ENCODE measurements at regions not wholly inside any gene's neighbourhood (a gene's known extent, or its start where the extent isn't known, plus 50 kb on each side); places are given as distances from the start of the nearest gene placed in this dataset.

GRCh38 chr10:121070275-121071070 is 219.3 kb downstream of the WDR11 start:
- ChIA-PET SMC1A (ENCODE audit: uncharacterized antibody, unreplicated experiment) (no interaction called here), CTCF (no interaction called here), POLR2A (no interaction called here), RAD21 (ENCODE audit: unreplicated experiment) (no interaction called here)
- TF ChIP-seq NBN (IDR thresholded peaks at IDR 0.05): no peak
- TF ChIP-seq CTCF (IDR thresholded peaks at IDR 0.05 in 2 of 3, conservative IDR thresholded peaks at IDR 0.05 in 1 of 3; ENCODE audit: control insufficient read depth in 2 of 3, extremely low read depth in 1 of 3, insufficient read depth in 1 of 3, low read depth in 3 of 3, low read length in 3 of 3): peak in 2 of 3 experiments; percentile 38 to 54; a peak in 3 of 6 replicates
- TF ChIP-seq RAD21 (IDR thresholded peaks at IDR 0.05; ENCODE audit: insufficient read depth, low read depth, low read length): 0 out of 2 replicates have a peak, but pooled peaks have one; percentile 4
- Histone ChIP-seq H3K4me3 (no peak overlapping the region), H2AFZ (ENCODE audit: control insufficient read depth, low read depth, low read length) (no peak overlapping the region), H3K9me3 (replicated peaks; ENCODE audit: control insufficient read depth, insufficient read depth, low read length) (no peaks in the 10 kb centered on the region; the same call in 2 of the 3 replicates), H3K27me3 (replicated peaks in 1 of 2; ENCODE audit: control insufficient read depth in 2 of 2, insufficient read depth in 2 of 2, low read length in 1 of 2) (no peaks in the 10 kb centered on the region; a peak in 1 of 4 replicates), H3K9ac (ENCODE audit: control insufficient read depth, insufficient read depth, low read length) (no peak overlapping the region), H3K79me2 (ENCODE audit: control insufficient read depth, insufficient read depth, low read length) (no peaks in the 10 kb centered on the region), H3K36me3 (ENCODE audit: control insufficient read depth in 2 of 2, insufficient read depth in 2 of 2, low read length in 1 of 2) (no peaks in the 10 kb centered on the region), H3K4me2 (ENCODE audit: control insufficient read depth, insufficient read depth) (no peak overlapping the region), H3K27ac (ENCODE audit: control insufficient read depth, insufficient read depth) (no peak overlapping the region), H3K4me1 (ENCODE audit: control insufficient read depth, insufficient read depth, low read length) (no peaks in the 10 kb centered on the region), H4K20me1 (ENCODE audit: control insufficient read depth, insufficient read depth) (no peaks in the 10 kb centered on the region)
- ATAC-seq (peak; percentile 52; the same call in 1 of the 3 replicates), DNase-seq (ENCODE audit: low read depth, low spot score) (no peak), FAIRE-seq (no peak)
- intact Hi-C loops (cut with micrococcal nuclease; ENCODE audit: unreplicated experiment): no loop called here
- BruUV-seq (replicated peaks): no TSS peak
- in situ Hi-C loops (cut with MboI): no loop called here
- WGBS (ENCODE audit: insufficient coverage, insufficient replicate concordance, low lambda C conversion rate, missing lambda C conversion rate): 44% methylated on average over 6 of the region's 6 CpGs

GRCh38 chr10:121071901-121072300 is 220.7 kb downstream of the WDR11 start:
- 3% methylated on average over 2 of the region's 2 CpGs for WGBS (ENCODE audit: insufficient coverage, insufficient replicate concordance, low lambda C conversion rate, missing lambda C conversion rate)
- Histone ChIP-seq H3K9me3 (replicated peaks; ENCODE audit: control insufficient read depth, insufficient read depth, low read length) (no peaks in the 10 kb centered on the region; the same call in 2 of the 3 replicates), H3K4me3 (no peak overlapping the region), H3K4me2 (ENCODE audit: control insufficient read depth, insufficient read depth) (no peak overlapping the region), H3K36me3 (ENCODE audit: control insufficient read depth in 2 of 2, insufficient read depth in 2 of 2, low read length in 1 of 2) (no peaks in the 10 kb centered on the region), H3K27ac (ENCODE audit: control insufficient read depth, insufficient read depth) (no peak overlapping the region), H2AFZ (ENCODE audit: control insufficient read depth, low read depth, low read length) (no peak overlapping the region), H4K20me1 (ENCODE audit: control insufficient read depth, insufficient read depth) (no peaks in the 10 kb centered on the region), H3K27me3 (replicated peaks in 1 of 2; ENCODE audit: control insufficient read depth in 2 of 2, insufficient read depth in 2 of 2, low read length in 1 of 2) (no peaks in the 10 kb centered on the region; a peak in 1 of 4 replicates), H3K9ac (ENCODE audit: control insufficient read depth, insufficient read depth, low read length) (no peak overlapping the region), H3K79me2 (ENCODE audit: control insufficient read depth, insufficient read depth, low read length) (no peaks in the 10 kb centered on the region), H3K4me1 (ENCODE audit: control insufficient read depth, insufficient read depth, low read length) (no peaks in the 10 kb centered on the region)
- intact Hi-C loops (cut with micrococcal nuclease; ENCODE audit: unreplicated experiment): no loop called here
- ChIA-PET POLR2A (no interaction called here), SMC1A (ENCODE audit: uncharacterized antibody, unreplicated experiment) (interaction anchor here (0.6 kb wide), 1 partner anchor 398 kb away, joined by 4 read pairs; no protein-coding TSS in a partner anchor), RAD21 (ENCODE audit: unreplicated experiment) (no interaction called here), CTCF (no interaction called here)
- in situ Hi-C loops (cut with MboI): no loop called here
- DNase-seq (ENCODE audit: low read depth, low spot score): no peak
- no TSS peak for BruUV-seq (replicated peaks)
- ATAC-seq: no peak
- FAIRE-seq: no peak
- no peak for TF ChIP-seq POU2F2 (IDR thresholded peaks at IDR 0.05; ENCODE audit: borderline replicate concordance, low read depth, low read length)
- no peak for TF ChIP-seq SRF (IDR thresholded peaks at IDR 0.05; ENCODE audit: low read depth in 2 of 2, low read length in 2 of 2)
- no peak for TF ChIP-seq SIX5 (IDR thresholded peaks at IDR 0.05; ENCODE audit: low read depth, low read length, severe bottlenecking)
- no peak for TF ChIP-seq SIN3A (IDR thresholded peaks at IDR 0.05; ENCODE audit: low read depth, low read length)
- no peak for TF ChIP-seq BMI1 (IDR thresholded peaks at IDR 0.05; ENCODE audit: borderline replicate concordance)
- TF ChIP-seq CUX1 (IDR thresholded peaks at IDR 0.05; ENCODE audit: insufficient replicate concordance, low read depth, low read length): no peak
- no peak for TF ChIP-seq POLR2AphosphoS5 (IDR thresholded peaks at IDR 0.05; ENCODE audit: low read length)

Measured in GM12878 (cell line).